HPDE6-E6E7 (cell line): ENCODE measurements at regions not wholly inside any gene's neighbourhood (a gene's known extent, or its start where the extent isn't known, plus 50 kb on each side); places are given as distances from the start of the nearest gene placed in this dataset.

Source experiments
- DNase-seq: peaks from one replicate; pipeline ENCODE4 v3.0.0; 2011; ENCODE audit warnings: missing footprints; ENCODE audit errors: extremely low spot score

GRCh38 chr7:54846273-54846672, 87.3 kb upstream of the SEC61G start:
- DNase-seq = no peak

DNA sequence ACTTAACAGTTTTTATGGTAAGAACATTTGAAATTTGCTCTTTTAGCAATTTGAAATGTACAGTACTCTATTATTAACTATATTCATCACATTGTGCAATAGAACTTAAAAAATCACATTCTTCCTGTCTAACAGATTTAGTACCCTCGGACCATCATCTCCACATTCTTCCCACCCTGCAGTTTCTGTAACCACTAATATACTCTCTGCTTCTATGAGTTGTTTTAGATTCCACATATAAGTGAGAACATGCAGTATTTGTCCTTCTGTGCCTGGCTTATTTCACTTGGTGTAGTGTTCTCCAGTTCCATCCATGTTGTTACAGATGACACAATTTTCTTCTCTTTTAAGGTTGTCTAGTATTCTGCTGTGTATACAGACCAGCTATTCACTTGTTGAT, 88.9 kb upstream of the SEC61G start:
- no peak for DNase-seq

GRCh38 chr7:54856856-54857255, 97.8 kb upstream of the SEC61G start:
- no peak for DNase-seq

- no peak for DNase-seq
These were observed 98.3 kb upstream of the SEC61G start for GRCh38 chr7:54857294-54857693.

- DNase-seq = peak; percentile 80
These were observed 99.1 kb upstream of the SEC61G start for GRCh38 chr7:54858008-54858692.

DNA sequence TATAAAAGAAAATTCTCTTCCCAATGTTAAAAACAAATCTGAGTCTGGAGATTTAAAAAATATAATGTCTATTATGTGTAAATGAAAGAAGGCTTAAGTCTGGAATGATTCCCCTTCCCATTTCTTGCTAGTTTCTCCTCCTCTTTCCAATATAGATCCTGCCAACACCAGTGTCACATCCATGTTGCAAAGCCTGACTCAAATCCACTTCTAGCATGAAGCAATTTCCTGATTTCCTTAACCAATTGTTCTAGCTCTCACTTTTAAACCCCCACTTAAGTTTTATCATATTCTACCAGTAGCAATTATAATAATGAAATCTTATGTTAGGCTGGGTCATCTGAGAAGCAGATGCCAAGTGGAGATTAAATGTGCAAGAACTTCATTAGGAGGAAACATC, 100.1 kb upstream of the SEC61G start:
- DNase-seq = no peak

- no peak for DNase-seq
These were observed 100.5 kb upstream of the SEC61G start for GRCh38 chr7:54859545-54859944.

DNA sequence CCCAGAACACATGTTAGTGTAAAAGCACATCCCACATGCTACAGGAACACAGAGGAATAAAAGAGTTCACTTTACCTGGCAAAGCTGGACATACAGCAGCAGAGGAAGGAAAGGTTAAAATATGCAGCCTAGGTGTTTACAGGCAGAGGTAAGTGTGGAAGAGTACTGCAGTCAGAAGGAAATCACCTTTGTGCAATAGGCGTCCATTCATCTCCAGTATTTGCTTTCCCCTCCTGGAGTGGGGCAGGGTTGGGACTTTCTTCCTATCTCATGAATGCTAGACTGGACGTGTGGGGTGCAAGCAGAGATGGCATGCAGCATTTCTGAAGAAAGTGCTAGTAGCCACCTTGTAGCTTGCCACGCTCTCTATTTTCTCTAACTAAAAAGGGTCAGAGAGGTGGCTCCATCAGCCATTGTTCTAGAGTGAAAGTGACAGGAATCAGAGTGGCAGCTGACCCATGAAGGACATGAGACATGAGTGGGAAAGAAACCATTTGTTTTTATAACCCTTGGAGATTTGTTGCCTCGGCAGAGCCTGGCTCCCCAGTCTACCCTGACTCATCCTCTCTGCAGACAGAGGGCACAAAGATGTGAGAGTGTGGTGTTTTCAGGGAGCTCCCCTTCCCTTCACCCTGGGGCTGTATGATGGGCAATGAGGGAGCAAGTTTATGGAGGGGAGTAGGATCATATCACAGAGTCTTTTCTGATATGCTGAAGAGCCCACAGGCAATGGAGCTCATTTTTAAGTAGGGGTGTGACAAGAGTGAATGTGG, 101.2 kb upstream of the SEC61G start:
- DNase-seq = no peak

DNA sequence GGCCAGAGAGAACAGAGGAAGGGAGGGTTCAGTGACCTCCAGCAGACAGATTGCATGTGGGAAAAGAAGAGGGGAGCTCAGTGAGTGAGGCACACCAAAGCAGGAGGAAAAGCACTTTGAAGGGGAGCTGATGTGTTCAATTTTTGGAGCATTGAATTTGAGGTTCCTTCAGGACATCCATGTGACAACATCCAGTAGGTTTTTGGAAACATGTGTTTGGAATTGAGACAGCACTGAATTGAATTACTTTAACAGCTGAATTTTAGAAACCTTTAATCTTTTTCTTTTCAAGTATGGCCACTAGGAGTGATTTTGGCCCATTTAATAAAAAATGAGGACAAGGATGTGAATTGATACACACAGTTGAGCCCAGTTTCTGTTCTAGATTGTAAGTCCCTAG, 101.8 kb upstream of the SEC61G start:
- no peak for DNase-seq

DNA sequence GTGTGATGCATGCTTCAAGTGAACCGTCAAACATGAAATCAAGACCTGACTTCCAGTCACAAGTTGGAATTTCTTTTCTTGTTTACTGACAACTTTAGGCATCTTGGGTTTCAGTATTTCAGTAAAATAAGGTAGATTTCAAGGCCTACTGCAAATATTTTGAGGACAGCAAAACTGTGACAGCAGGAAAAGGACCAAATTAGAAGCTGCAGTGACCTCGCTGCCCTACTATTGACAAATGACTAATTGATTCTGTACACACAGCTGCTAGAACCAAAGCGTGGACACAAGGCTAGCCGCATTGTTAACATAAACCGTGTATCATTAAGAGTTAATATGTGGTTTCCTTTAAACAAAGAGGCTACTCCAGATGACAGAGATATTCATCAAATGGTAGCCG, 105.7 kb upstream of the SEC61G start:
- DNase-seq = no peak

DNA sequence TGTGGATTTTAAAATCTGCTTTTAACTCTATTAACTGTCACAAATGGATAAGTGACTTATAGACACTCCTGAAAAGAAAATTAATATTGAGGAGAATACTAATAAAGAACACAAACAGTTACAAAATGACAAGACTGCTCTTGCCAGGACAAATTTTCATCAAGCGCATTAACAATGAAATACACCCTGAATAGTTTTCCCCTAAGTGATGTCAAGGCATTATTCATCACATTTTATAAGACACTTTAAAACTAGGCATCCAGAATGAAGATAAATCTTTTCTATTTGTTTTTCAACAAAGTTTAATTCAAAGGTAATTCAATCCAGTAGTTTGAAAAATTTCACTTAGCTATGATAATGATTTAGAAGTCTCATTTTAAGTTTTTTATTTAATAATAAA, 110.5 kb upstream of the SEC61G start:
- DNase-seq = no peak

DNA sequence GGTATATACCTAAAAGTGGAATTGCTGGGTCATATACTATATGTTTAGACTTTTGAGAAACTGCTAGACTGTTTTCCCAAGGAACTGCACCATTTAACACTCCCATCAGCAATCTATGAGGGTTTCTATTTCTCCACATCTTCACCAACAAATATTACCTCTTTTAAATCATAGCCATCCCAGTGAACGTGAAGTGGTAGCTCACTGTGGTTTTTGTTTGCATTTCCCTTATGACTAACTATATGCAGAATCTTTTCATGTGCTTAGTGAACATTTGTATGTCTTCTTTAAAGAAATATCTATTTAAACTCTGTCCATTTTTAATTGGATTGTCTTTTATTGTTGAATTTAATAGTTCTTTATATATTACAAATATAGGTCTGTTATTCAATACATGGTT, 115.8 kb upstream of the SEC61G start:
- no peak for DNase-seq

- no peak for DNase-seq
These were observed 118.7 kb upstream of the SEC61G start for GRCh38 chr7:54877683-54878082.

GRCh38 chr7:54878339-54878738, 119.3 kb upstream of the SEC61G start:
- no peak for DNase-seq

DNA sequence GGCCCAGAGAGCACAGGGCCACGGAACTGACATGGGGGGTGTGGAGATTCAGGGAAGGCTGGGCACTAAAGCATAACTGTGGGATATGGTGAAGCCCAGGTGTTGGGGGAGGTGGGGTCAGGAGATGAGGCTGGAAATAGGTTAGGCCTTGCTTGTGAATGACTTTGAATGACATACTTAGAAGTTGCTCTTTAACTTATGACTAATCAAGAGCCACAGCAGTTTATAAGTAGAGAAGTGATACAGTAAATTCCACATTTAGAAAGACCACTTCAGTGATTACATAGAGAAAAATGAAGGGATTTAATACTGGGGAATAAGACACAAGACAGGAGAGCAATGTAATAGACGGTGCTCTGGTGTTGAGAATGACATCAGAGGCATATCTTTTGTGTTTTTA, 120.8 kb upstream of the SEC61G start:
- DNase-seq = no peak

DNA sequence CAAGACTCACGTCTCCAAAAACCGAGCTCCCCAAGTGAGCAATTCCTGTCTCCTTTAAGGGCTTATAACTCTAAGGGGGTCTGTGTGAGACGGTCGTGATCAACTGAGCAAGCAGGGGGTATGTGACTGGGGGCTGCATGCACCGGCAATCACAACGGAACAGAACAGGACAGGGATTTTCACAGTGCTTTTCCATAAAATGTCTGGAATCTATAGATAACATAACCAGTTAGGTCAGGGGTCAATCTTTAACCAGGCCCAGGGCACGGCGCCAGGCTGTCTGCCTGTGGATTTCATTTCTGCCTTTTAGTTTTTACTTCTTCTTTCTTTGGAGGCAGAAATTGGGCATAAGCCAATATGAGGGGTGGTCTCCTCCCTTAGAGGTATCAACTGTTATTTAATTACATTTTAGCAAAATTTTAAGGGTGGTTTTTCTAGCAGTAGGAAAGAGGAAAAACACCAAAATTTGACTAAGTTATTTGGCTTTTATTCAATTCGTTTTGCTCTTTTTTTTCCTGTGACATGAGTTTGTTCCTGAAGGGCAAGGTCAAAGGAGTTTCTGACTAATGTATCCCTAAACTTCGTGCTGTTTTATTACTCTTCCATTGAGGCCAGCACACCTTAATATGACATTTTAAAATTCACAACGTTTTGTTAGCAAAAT, 121.4 kb upstream of the SEC61G start:
- no peak for DNase-seq

DNA sequence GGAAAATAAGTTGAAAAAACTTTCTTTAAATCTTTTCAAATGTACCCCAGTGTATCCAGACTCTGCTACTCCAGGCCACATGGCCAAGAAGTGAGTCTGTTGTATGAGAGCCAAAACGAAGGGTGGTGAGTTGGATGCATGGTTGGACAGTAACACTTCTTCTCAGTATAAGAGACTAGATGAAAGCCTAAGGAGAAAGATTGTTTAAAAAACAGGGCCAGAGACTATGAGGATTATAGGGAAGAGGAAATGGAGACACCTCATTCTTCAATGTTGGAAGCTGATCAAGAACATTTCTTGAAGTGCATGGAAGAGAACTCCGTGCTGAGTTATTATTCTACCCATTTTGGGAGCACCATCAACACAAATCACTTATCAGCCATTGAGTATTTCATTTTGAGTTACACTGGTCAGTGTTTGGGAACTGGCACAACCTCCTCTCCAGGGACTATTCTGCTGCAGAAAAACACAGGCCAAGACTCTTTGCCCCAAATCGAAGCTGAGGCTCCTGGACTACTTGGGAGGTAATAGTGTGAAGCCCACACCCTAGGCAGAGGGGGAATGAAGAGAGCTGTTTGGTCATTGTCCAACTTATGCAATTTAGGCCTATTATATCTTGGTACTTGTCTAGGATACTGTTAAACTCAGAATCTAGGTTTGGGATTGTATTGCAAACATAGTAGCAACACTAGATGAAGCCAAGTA, 123.0 kb upstream of the SEC61G start:
- no peak for DNase-seq

DNA sequence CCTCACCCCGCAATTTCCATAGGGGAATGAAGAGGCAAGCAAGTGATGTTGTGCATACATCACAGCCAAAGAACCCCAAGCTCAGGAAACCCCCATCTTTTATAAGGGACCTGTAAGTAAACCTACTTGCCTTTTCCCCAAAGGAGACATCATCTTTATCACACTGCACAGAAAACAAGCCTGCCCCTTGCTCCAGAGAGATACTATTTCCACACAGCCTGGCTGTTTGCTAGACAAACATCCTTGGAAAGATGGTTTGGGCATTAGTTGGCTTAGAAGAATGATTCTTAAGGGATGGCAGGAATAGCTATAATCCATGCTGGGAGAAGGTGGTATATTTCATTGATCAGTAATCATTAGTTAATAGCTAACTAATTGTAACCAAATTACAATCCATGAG, 123.7 kb upstream of the SEC61G start:
- no peak for DNase-seq

GRCh38 chr7:54883576-54883975, 124.6 kb upstream of the SEC61G start:
- DNase-seq = no peak

DNA sequence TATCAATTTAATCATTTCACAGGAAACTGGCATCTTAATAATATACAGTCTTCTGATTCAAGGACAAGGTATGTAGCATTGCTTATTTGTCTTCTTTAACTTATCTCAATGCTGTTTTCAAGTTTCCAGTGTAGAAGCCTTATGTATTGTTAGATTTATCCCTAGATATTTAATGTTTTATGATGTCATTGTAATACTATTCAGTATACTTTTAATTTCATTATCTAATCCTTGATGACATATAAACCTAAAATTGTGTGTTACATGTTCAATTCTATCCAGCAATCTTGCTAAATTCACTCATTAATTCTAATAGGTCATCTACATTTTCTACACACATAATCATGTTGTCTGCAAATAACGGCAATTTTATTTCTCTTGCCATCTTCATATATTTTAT, 126.3 kb upstream of the SEC61G start:
- DNase-seq = no peak

- DNase-seq = no peak
These were observed 129.2 kb upstream of the SEC61G start for GRCh38 chr7:54888067-54888733.

- no peak for DNase-seq
These were observed 129.7 kb upstream of the SEC61G start for GRCh38 chr7:54888734-54889082.
